Adrenal gland (tissue), 5 donors: ENCODE measurements at regions not wholly inside any gene's neighbourhood (a gene's known extent, or its start where the extent isn't known, plus 50 kb on each side); places are given as distances from the start of the nearest gene placed in this dataset.

Experiments
- CTCF ChIP-seq, 6 experiments: fragments of 450-650 bp in 4 of 6; fragments of 200-600 bp in 2 of 6; sonication (generic) in 1 of 6; IDR thresholded peaks; 1 replicate in 5 of 6; 2 replicates in 1 of 6; pipeline versions ENCODE4 v1.5.1 to v1.8.0; 2016 to 2021; ENCODE audit warnings: antibody characterized with exemption in 6 of 6, mild to moderate bottlenecking in 2 of 6, moderate library complexity in 1 of 6
- POLR2A ChIP-seq, 2 donors: fragments of 450-650 bp; IDR thresholded peaks; one replicate each; pipeline ENCODE4 v1.6.1; 2017; ENCODE audit warnings: antibody characterized with exemption in 2 of 2, mild to moderate bottlenecking in 2 of 2, moderate library complexity in 1 of 2
- donor health status: DM: no; HTN: no; CAD: no.

- no peak for TF ChIP-seq CTCF (IDR thresholded peaks at IDR 0.05)
- TF ChIP-seq POLR2A (IDR thresholded peaks at IDR 0.05), result no peak
These were observed 313.3 kb upstream of the ACTRT1 start for GRCh38 chrX:128365492-128365891.
